AG08395 (cell line): ENCODE measurements at regions not wholly inside any gene's neighbourhood (a gene's known extent, or its start where the extent isn't known, plus 50 kb on each side); places are given as distances from the start of the nearest gene placed in this dataset.
"Not testable (repeated sequence)": the region's sequence is repeated elsewhere in the genome, so short reads cannot be mapped to it uniquely, and the experiment has no call there.

Source experiments
- DNase-seq: peaks from one replicate; pipeline ENCODE4 v3.0.0; 2012; ENCODE audit warnings: mixed read lengths, low spot score

DNA sequence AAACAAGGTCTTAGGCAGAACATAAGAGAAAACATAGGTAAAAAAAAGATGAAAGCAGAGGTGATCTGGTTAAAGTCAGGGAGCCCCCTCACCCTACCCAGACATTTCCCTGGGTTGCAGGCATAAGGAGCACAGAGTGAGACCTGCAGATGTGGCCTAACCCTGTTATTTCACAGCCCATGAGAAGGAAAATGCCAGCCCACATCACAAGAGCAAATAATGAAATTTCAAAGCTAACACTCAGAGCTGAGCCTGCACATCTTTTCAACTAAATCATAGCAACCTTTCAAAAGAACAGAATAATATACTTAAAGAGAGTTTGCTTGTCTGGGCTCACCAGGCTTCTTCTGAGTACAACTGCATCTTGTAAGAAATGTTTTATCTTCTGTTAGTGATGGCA lies 295.4 kb downstream of the RPAP3 start:
- DNase-seq: no peak

DNA sequence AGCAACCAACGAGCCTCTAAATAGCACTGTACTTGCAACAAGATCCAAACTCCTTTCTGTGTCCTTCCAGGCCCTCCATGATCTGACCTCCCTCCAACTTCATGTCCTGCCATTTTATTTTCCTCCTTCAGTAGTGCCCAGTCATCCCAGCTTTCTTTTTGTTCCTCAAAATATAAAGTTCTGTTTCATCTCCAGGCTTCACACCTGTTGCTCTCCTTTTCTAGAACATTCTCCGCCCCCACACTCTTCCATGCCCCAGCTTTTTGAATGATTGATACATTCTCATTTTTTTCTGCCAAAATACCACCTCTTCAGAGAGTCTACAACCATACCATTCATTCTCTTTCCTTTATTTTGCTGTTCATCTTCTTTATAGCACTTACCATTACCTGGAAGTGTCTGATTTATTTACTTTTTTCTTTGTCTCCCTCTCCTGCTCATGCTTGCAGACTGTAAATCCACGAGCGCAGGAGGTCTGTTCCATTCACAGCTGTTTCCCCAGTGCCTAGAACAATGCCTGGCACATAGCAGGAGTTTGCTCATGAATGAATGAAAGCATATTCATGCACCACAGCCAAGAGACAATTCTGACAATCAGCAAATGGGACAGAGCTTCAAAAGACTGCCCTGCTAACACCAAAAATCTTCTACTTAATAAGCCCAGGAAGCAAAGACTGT lies 296.4 kb downstream of the RPAP3 start:
- DNase-seq: no peak

DNA sequence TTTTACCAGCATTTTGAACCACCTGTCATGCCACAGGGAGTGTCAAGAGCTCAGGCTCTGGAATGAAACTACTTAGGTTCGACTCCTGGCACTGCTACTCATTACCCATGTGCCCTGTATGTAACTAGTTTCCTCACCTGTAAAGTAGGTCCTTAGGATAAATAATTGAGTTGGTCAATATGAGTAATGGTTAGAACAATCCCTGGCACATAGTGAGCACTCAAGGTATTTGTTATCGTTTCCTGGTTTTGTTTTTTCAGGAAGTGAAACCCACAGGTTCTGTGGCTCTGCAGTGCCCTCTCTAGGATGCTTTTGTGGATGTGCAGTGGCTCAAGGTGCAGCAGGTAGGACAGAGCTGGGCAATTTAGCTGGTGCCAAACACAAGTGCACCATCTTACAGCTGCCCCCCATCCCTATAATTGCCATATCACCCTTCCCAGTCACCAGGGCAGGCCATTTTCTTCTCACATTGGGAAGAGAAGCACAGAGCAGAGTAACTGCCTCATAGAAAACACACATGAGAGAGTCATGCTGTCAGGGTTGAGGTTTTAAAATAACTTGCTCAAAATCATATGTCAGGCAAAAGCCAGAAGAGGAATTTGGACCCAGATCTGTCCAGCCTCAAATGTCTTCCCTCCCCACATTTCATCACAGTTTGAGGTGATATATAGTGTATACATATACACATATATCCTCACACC lies 297.5 kb downstream of the RPAP3 start:
- DNase-seq: no peak

DNA sequence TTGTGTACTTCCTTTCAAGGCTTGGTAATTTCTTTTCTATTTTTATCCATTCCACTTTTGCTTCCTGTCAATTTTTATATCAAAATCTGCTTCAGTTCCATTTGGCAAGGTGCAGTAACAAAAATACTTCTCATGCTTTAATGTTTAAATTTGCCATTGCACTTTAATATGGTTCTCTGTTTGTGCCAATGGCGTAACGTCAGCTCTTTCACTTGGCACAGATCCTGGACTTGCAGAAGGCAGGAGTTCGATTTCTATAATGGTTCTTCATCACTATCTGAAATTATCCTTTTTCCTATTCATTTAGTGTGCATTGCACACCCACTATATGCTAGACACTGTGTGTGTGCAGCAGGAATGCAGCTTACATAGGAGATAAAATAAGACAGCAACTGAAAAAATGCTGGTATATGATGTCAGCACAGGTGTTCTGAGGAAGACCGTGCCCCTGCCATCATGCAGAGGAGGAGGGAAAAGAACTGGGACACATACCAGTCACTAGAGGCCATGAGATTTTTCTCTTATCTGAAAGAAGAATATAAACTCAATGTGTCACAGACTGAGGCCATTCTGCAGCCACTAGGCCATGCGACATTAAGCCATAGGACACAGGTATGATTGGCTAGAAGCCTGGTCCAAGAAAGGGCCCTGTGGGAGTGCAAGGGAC lies 298.2 kb downstream of the RPAP3 start:
- DNase-seq: no peak

DNA sequence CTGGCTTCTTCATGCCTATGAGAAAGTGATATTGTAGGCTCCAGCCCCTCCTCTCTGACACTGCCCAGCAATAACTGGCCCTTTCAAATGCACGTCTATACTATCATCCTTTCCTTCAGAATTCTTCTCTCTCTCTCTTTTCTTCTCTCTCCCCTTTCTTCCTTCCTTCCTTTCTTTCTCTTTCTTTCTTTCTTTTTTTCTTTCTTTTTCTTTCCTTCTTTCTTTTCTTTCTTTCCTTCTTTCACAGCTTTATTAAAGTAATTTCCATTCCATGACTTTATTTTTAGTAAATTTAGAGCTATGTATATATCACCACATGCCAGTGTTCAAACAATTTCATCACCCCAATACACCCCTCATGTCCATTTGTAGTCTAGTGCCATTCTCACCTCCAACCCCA lies 302.1 kb downstream of the RPAP3 start:
- DNase-seq: no peak

DNA sequence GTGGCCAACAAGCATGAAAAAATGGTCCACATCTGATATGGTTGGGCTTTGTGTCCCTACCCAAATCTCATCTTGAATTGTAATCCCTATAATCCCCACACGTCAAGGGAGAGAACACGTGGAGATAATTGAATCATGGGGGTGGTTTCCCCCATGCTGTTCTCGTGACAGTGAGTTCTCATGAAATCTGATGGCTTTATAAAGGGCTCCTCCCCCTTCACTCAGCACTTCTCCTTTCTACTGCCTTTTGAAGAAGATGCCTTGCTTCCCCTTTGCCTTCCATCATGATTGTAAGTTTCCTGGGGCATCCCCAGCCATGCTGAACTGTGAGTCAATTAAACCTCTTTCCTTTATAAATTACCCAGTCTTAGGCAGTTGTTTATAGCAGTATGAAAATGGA lies 304.6 kb downstream of the RPAP3 start:
- not testable (repeated sequence) for DNase-seq

DNA sequence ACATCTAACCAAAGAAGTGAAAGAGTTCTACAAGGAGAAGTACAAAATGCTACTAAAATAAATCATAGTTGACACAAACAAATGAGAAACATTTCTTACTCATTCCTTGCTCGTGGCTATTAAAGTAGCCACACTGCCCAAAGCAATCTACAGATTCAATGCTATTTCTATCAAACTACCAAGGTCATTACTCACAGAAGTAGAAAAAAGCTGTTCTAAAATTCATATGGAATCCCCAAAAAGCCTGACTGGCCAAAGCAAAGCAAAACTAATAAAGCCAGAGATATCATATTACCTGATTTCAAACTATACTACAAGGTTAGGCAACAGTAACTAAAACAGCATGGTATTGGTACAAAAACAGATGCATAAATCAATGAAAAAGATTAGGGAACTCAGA lies 305.6 kb downstream of the RPAP3 start:
- DNase-seq: no peak

DNA sequence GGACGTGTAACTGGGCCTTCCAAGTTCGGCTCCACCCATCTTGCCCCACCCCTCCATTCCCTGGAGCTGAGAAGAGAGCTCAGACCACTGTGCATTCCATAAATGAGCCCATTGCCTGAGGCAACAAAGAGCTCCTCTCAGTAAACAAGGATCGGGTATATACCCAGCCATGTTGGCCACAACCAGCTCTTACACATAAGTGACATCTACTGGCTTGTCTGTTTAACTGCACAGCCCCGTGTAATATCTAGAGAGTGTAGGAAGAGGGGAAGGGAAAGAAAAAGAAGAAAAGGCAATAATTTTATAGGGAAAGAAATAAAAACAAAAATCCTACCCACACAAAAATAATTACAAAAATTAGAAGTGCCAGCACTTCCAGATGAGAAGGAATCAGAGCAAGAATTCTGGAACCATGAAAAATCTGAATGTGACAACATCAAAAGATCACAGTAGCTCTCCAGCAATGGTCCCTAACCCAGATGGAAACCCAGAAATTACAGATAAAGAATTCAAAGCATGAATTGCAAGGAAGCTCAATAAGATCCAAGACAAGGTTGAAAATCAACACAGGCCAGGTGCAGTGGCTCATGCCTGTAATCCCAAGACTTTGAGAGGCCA lies 308.1 kb downstream of the RPAP3 start:
- peak; percentile 46 for DNase-seq

DNA sequence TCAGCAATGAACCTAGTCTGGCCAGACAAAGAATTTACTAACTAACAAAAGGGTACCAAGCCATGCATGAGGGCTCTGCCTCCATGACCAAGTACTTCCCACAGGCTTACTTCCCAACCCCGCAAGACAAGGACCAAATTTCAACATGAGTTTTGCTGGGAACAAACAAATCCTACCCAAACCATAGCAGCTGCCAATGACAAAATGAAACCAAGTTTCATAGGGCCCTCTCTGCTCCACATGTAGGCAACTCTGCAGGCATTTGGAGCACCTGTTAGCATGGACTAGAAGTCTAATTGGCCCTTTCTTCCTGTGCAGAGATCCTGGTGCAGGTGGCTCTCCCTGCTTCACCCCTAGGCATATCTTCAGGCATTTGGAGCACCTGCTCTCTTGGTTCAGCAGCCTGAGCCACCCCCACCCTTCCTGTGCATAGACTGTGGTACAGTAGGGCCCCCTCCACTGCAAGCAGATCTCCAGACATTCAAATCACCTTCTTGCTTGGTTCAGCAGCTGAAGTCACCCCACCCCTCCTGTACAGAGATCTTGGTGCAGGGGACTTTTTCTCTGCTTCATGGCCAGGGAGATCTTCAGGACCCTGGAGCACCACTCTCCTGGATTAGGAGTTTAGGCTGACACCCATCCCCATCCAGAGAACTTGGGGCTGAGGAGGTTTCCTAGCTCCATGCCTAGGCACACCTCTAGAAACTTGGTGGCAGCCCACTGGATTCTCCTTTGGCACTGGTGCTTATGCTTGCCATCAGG lies 308.7 kb downstream of the RPAP3 start:
- DNase-seq: no peak

DNA sequence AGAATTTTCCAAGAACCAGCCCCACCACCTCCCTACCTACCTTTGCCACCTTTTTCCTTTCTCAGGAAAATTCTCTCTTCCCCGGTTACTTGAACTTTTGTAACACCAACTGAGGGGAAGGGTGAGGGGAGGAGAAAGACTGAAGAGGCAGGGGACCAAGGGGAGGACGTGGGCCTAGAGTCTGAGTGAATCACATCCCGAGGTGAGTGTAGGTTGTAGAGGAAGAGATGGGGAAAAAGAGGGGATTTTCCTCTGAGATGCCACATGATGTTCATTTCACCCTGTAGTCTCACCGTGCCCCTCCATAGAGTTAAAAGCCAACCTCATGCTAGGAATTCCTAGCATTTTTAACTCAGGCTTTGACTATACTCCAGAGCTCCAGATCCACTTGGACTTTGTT lies 311.8 kb downstream of the RPAP3 start:
- DNase-seq: no peak

DNA sequence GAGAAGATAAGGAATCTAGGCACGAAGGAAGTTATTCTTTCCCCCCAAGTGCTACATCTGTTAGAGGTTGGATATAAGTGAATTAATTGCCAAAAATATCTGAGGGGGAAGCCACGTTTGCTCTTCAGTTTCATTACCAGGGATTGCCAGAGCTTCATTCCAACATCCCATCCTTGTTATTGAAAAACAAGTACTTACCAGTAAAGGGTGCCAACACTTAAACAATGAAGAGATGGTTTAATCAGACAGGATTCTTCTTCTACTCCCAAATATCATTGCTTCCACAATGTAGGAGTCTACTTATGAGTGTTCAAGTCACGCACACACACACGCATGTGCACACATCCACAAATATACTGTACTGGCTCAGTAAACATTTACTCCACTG lies 312.4 kb downstream of the RPAP3 start:
- no peak for DNase-seq

DNA sequence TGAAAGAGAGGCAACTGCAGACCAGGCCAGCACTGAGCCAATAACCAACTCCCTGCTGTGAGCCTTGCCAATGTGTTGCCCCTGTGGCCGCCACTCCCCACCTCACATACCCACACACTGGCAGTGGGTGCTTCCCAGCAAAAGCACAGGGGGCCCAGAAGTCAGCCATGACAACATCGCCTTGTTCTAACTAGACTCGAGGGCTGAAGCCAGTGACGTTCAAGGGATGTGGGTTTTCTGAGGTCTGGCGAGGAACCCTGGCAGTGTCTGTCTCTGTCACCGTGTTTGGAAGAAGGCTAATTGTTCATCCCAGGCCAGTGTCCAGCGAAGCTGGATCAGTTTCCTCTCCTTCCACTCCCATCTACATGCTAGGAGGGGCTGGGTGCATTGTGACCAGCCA lies 311.8 kb upstream of the AMIGO2 start:
- DNase-seq: no peak

DNA sequence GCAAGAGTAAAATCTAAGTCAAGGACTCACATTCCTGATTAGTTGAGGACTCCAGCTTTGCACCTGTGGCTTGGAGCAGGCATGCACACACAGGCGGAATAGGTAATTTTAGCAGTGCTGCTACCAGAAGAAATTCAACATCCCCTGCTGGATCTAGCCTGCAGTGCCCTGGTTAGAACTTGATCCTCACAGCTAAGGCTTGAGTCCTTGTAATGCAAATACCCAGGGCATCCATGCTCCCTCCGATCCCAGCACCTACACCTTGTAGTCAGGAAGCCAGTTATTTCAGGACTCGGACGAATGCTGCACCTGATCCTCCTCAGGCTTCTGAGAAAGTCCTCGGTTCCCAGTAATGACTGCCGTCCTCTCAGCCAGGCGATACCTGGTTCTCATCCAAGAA lies 309.0 kb upstream of the AMIGO2 start:
- DNase-seq: no peak

DNA sequence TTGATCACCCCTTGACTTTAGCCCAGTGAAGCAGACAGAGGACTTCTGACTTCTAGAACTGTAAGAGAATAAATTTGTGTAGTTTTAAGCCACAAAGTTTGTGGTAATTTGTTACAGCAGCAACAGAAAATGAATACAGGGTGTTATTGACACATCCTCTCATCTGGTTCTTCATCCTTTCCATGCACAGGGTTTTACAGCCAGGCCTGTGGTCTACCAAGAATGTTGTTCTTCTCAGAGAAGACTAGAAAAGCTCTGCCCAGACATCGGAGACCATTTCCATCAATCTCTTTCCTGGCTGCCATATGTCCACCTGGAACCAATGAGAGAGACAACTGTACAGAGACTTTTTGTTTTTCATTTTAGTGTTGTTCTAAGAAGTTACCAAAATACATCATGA lies 308.2 kb upstream of the AMIGO2 start:
- peak; percentile 37 for DNase-seq

DNA sequence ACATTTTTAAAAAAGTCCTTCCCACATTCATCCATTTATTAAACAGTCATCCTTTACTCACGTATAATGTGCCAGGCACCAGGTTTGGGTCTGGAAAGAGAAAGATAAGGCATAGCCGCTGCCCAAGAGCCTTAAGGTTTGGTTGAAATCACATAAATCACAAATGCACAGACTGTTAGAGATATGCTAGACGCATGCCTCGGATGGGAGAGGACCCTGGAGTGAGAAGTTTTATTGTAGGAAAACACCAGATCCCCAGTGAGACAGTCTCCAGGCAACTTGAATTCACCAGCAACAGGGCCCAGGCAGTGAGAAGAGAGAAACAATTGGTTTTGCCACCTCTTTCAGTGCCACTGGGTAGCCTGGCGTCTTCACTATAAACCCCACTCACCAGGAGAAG lies 305.9 kb upstream of the AMIGO2 start:
- DNase-seq: no peak

DNA sequence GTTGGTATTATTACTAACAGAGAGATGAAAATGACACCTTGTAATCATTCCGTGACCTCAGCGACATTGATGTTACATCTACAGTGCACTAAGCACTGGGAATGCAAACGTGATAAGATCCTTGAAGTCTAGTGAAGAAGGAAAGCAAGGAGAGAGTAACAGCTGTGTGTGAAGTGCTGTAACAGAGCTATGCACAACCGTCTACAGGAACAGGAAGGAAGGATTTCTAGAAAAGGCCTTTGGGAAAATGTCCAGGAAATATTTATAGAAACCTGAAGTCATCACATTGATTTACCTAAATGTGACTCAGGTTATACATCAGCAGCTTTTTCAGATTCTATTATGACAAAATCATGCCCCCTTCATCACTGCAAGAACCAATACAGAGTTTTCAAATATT lies 304.2 kb upstream of the AMIGO2 start:
- DNase-seq: no peak

DNA sequence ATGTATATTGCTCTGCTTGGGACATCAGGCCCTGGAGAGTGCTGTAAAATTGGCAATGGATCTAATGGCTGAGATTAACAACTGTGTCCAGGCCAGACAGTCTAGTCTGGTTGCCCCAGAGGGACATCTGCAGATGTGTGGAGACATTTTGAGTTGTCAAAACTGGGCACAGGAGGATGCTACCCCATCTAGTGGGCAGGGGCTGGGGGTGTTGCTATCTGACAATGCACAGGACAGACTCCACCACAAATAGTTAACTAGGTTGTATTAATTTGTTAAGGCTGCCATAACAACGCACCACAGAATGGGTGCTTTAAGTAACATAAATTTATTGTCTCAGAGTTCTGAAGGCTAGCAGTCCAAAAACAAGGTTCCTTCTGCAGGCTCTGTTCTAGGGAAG lies 302.5 kb upstream of the AMIGO2 start:
- DNase-seq: no peak

DNA sequence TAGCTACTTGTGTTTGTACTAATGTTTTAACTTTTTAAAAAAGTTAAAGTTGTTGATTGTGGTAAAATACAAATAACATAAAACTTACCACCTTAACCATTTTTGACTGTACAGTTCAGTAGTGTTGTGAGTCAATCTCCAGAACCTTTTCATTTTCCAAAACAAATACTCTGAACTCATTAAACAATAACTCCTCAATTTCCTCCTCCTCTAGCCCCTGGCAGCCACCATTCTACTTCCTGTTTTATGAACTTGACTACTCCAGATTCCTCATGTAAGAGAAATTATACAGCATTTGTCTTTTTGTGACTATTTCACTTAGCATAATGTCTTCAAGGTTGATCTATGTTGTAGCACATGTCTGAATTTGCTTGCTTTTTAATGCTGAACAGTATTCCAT lies 299.1 kb upstream of the AMIGO2 start:
- DNase-seq: no peak

DNA sequence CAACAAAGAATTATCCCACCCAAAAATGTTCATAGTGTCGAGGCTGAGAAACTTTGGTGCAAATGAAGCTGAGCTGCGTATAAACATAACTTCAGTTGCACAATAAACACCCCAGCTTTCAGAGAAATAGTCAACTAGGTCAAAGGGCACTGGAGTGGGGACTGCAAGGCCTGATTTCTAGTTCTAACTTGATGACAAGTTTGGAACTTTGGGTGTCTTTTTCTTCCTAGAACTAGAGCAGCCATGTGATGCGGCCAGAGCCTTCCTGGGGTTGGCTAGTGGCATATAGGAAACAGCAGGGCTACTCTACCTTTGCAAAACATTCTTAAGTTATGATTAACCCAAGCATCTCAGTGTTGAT lies 298.4 kb upstream of the AMIGO2 start:
- DNase-seq: no peak

DNA sequence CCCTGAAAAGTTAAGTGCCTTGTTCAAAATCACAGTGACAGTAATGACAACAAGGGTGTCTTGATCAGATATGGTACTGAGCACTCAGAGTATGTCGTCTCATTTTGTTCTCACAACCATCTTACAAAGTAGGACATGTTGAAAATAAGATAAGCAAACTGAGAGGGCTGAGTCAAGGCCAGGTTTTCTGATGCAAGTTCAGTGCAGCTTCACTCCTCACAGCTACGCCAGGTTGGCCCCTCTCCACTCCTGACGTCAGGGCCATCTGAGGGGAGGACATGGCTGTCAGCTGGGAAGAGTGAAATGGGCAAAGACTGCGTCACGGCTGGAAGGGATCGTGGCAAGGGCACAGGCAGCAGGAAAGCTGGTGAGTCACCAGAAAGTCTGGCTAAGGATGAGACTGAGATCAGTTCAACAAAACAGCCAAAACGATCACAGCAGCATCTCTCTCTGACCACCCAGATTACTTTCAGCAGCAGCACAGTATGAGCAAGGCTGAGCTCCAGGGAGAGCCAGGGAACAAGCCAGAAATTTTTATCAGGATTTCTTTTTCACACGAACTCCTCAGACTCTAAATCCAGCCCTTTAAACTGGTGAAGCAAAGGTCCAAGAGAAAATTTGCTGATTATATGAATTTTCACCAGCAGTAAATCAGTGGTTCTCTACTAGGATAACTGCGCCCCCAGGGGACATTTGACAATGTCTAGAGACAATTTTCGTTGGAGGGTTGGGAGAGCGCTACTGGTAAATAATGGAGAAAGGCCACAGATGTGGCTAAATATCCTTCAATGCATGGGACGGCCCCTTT lies 297.9 kb upstream of the AMIGO2 start:
- peak; percentile 94 for DNase-seq

DNA sequence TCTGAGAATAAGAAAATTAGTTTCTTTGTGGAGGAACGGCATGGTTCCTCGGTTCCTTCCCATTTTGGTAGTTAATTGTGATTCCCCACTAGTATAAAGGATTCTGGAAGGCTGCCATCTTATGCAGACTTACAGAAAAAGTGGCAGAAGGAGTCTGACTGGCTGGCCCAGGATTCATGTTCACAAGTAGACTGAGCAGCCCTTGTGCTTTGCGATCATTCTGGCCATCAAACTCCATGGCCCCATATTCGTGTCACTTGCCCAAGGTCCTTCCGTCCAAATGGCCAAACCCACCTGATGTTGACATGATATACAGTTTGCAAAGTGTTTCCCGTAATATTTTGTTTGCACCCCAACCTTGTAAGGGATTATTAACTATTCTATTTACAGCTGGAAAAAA lies 297.2 kb upstream of the AMIGO2 start:
- DNase-seq: no peak
